CD4-positive, alpha-beta T cell treated with Interleukin-21 for 1 hour (primary cell): ENCODE measurements at regions not wholly inside any gene's neighbourhood (a gene's known extent, or its start where the extent isn't known, plus 50 kb on each side); places are given as distances from the start of the nearest gene placed in this dataset.

Source experiments
- DNase-seq: peaks from one replicate; pipeline ENCODE4 v3.0.0-alpha.2; 2020

- no peak for DNase-seq
Observed at GRCh38 chr10:56927701-56928100, 566.6 kb upstream of the ZWINT start.

- no peak for DNase-seq
Observed at GRCh38 chr10:56920601-56921261, 559.7 kb upstream of the ZWINT start.

DNA sequence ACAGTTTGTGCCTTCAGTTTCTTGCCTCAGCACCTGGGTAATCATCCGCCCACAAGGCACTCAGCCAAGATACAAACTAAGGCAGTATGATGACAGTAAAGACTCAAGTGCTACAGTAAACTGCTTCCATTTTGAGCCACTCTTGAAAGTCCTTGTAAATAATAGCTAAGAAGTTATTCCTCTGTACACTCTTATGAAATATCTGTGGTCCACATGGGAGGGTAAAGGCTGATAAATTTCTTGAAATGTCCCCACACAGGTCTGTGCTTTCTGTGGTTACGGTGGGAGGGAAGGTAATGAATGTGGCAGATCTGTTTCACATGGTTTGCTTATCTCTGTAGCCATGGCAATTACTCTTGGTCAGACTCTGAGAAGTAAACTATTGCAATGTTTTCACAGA, 551.0 kb upstream of the ZWINT start:
- no peak for DNase-seq

GRCh38 chr10:56905051-56905450, 544.0 kb upstream of the ZWINT start:
- no peak for DNase-seq

GRCh38 chr10:56902554-56902953, 541.5 kb upstream of the ZWINT start:
- DNase-seq: no peak

GRCh38 chr10:56895306-56895705, 534.2 kb upstream of the ZWINT start:
- DNase-seq: no peak

GRCh38 chr10:56881218-56881617, 520.2 kb upstream of the ZWINT start:
- DNase-seq: no peak

- DNase-seq: no peak
Observed at GRCh38 chr10:56880606-56881005, 519.5 kb upstream of the ZWINT start.

DNA sequence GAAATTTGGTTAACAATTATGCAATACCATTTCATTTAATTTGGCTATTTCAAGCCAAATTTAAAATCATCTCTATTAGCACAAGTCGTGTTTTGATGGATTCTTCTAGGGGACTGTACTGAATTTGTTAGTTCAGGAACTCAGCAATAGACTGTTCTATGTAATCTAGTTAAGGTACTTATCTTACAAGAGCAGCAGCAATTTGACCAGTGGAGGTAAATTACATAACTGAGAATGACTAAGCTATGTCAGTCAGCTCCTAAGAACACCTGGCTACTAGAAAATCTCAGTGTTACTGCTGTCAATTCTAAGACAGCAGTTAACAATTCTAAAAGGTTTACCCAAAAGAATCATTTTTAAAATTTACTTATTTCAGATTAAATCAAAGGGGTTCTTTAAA, 513.9 kb upstream of the ZWINT start:
- DNase-seq: no peak

DNA sequence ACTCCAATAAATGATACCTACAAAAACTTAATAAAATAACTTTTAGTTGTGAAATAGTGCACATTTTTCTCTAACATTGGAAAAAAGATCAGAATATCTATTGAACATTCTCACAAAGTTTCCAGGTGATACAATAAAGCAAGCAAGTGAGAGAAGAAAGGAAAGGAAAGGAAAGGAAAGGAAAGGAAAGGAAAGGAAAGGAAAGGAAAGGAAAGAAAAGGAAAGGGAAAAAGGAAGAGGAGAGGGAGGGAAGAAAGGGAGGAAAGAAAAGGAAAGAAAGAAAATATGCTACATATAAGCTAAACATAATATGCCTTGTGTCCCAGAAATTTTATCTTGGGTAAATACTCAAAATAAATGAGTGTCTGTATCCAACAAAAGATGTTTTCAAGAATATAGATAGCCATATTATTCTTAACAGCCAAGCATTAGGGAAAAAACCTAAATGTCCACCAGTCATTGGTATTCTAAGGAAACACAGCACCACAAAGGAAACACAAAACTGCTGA, 510.2 kb upstream of the ZWINT start:
- no peak for DNase-seq

- no peak for DNase-seq
Observed at GRCh38 chr10:56867236-56867635, 506.2 kb upstream of the ZWINT start.

DNA sequence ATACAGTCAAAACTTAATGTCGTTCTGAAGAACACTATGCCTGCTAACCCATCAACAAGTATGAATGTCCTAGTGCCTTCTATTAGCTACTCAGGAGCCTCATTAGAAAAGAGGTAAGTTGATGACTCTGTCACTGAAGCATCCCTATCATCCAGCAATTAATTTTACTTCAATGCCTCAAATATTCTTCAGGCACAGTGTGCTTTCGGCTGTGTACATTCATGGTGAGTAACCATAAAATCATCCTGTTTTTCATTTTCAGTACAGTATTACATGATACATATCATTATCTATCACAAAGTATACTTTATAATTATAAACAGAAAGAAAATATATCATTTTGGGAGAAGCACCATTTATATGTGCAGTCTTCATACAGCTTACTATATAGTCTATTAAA, 495.5 kb upstream of the ZWINT start:
- no peak for DNase-seq

- DNase-seq: no peak
Observed at GRCh38 chr10:56844978-56845529, 484.0 kb upstream of the ZWINT start.

- DNase-seq: no peak
Observed at GRCh38 chr10:56836659-56837058, 475.6 kb upstream of the ZWINT start.

DNA sequence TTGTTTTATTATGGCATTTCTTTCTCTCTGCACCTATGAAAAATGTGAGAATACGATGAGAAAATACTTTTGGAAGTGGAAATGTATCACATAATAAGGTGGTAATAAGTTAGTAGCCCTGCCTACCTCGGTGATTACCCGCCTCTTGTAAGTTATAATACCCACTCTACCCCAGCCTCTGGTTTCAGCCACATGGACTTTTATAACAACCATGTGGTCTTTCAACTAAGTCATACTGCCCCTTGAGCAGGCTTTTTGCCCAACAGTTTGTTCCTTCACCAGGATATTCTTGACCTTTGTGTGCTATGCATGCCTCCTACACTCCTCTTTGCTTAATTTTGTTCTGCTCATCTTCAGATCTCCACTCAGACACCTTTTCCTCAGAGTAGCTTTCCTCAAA, 470.6 kb upstream of the ZWINT start:
- DNase-seq: no peak

GRCh38 chr10:56823849-56824248, 462.8 kb upstream of the ZWINT start:
- no peak for DNase-seq

GRCh38 chr10:56805022-56805421, 444.0 kb upstream of the ZWINT start:
- DNase-seq: no peak

GRCh38 chr10:56785292-56785691, 424.2 kb upstream of the ZWINT start:
- DNase-seq: no peak

DNA sequence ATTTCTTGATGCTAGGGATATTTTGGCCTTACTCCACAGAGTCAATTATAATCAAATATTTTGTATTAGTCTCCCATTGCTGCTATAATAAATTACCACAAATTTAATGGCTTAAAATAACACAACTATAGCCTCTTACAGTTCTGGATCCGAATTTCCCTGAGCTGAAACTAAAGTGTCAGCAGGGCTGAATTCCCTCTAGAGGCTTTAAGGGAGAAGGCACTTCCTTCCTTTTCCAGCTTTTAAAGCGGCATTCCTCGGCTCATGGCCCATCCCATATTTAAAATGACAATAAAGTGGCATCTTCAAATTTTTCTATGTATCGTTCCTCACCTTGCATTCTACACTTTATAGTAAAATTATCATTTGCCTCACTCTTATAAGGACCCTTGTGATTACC, 421.4 kb upstream of the ZWINT start:
- no peak for DNase-seq

DNA sequence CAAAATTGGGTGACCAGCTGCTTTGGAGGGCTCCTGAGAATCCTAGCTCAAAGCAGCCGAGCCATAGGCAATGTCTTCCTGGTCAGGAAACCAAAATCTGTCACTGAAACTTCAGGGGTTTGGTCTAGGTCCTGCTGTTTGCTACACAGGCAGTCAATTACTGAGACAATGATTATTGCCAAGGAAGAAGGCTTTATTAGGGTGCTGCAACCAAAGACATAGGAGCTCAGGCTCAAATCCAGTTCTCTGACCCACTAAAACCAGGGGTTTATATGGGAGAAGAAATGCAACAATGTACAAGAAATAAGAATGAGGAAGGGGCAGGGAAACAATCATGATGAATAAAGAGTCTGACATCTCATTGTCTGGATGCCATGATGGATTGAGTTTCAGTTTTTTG, 410.3 kb upstream of the ZWINT start:
- DNase-seq: no peak

- DNase-seq: no peak
Observed at GRCh38 chr10:56763090-56763489, 402.0 kb upstream of the ZWINT start.

DNA sequence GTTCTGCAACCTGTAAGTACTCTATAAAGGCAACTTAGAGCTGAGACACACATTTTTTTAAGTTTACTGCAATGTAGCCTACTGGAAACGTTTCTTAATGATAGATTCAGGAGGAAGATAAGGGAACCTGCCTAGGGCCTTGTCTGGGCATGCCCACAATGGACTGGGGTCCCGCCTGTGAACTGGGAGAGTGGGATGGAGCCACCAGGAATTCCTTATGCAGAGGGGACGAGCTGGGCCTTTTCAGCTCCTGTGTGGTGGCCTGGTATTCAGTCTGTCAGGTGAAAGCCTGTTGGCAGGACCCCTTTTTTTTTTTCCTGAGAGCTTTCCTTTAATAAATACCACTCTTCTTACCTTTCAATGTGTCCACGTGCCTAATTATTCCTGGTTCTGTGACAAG, 384.4 kb upstream of the ZWINT start:
- no peak for DNase-seq

DNA sequence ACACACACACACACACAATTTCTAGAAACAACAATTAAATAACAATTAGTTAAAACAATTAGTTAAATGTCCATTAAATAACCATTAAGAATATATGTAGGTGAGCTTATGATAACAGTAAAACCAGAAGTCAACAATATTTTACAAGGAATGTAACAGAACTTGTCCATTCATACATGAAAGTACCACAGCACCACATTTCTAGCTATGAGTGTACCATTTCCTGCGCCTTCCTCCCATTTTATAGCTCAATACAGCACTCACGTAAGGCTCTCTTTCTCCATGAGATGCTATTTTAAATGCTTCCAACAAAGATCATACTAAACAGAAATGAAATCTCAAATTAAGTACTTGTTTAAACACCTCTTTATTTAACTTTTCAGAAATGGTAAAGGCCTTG, 367.3 kb upstream of the ZWINT start:
- no peak for DNase-seq

DNA sequence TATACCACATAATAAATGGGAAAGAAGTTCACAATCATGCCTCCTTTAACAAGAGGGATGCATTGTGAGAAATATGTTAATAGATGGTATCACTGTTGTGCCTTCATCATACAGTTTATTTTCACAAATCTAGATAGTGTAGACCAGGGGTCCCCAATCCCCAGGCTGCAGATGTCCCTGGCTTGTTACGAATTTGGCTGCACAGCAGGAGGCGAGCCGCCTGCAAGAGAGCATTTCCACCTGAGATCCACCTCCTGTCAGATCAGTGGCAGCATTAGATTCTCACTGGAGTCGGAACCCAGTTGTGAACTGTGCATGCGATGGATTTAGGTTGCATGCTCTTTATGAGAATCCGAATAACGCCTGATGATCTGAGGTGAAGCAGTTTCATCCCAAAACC, 361.9 kb upstream of the ZWINT start:
- DNase-seq: no peak

DNA sequence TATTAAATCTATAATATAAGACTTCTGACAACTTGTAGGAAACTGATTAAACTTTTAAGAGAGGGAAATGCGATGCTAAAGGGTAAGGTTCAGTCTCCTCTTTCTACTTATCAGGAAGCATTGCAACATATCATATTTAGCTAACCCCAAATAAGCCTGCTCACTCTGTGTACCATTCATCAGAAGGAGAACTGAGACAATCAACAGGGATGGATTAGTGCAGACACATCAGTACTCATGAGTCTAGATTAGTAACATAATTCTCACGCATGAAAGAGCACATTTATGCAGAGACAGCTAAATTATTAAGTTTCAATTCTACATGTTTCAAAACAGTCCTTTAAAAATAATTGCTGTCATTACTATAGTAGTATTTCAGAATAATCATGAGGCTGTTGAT, 354.2 kb upstream of the ZWINT start:
- no peak for DNase-seq
